Stimulated activated naive CD8-positive, alpha-beta T cell treated with anti-CD3 and anti-CD28 coated beads, Interleukin-15, Interleukin-2, amounts not matched to agents 100 ng/mL and 50 ng/mL, for 24 hours (primary cell): ENCODE measurements at regions not wholly inside any gene's neighbourhood (a gene's known extent, or its start where the extent isn't known, plus 50 kb on each side); places are given as distances from the start of the nearest gene placed in this dataset.

Experiments used
- H3K27ac Mint-ChIP-seq: one replicate; pipeline ENCODE4 v1.8.0; 2021; ENCODE audit warnings: mild to moderate bottlenecking, mixed read lengths
- H3K27me3 Mint-ChIP-seq: one replicate; pipeline ENCODE4 v1.8.0; 2021; ENCODE audit warnings: mixed read lengths
- H3K36me3 Mint-ChIP-seq: one replicate; pipeline ENCODE4 v1.8.0; 2021; ENCODE audit warnings: low read depth, mixed read lengths
- H3K4me1 Mint-ChIP-seq: one replicate; pipeline ENCODE4 v1.8.0; 2021; ENCODE audit warnings: low read depth, mixed read lengths
- H3K4me3 Mint-ChIP-seq: one replicate; pipeline ENCODE4 v1.8.0; 2021; ENCODE audit warnings: mild to moderate bottlenecking, mixed read lengths
- H3K9me3 Mint-ChIP-seq: one replicate; pipeline ENCODE4 v1.8.0; 2021; ENCODE audit warnings: mixed read lengths

GRCh38 chr12:111091051-111091450, 170.7 kb upstream of the MYL2 start:
- H3K27me3 Mint-ChIP-seq, result no peaks in the 10 kb centered on the region
- H3K4me1 Mint-ChIP-seq, result peaks cover 14% of the 10 kb centered on the region
- H3K9me3 Mint-ChIP-seq, result no peaks in the 10 kb centered on the region
- no peaks in the 10 kb centered on the region for H3K36me3 Mint-ChIP-seq
- H3K27ac Mint-ChIP-seq, result no peak overlapping the region
- H3K4me3 Mint-ChIP-seq, result no peak overlapping the region

- Mint-ChIP-seq H3K4me3 (no peak overlapping the region), H3K9me3 (no peaks in the 10 kb centered on the region), H3K27ac (no peak overlapping the region), H3K36me3 (no peaks in the 10 kb centered on the region), H3K4me1 (peaks cover 14% of the 10 kb centered on the region), H3K27me3 (no peaks in the 10 kb centered on the region)
Measured at GRCh38 chr12:111089616-111090015, 169.2 kb upstream of the MYL2 start.

GRCh38 chr12:111088409-111088808, 168.0 kb upstream of the MYL2 start:
- Mint-ChIP-seq H3K27ac (no peak overlapping the region), H3K4me1 (peaks cover 7% of the 10 kb centered on the region), H3K9me3 (no peaks in the 10 kb centered on the region), H3K36me3 (no peaks in the 10 kb centered on the region), H3K27me3 (no peaks in the 10 kb centered on the region), H3K4me3 (no peak overlapping the region)

- Mint-ChIP-seq H3K9me3 (no peaks in the 10 kb centered on the region), H3K36me3 (no peaks in the 10 kb centered on the region), H3K4me1 (peaks cover 3% of the 10 kb centered on the region), H3K27me3 (peaks cover 4% of the 10 kb centered on the region), H3K4me3 (no peak overlapping the region), H3K27ac (no peak overlapping the region)
Measured at GRCh38 chr12:111086947-111087700, 166.7 kb upstream of the MYL2 start.

- Mint-ChIP-seq H3K4me1 (no peaks in the 10 kb centered on the region), H3K27ac (no peak overlapping the region), H3K4me3 (no peak overlapping the region), H3K9me3 (no peaks in the 10 kb centered on the region), H3K36me3 (no peaks in the 10 kb centered on the region), H3K27me3 (peaks cover 7% of the 10 kb centered on the region)
Measured at GRCh38 chr12:111085096-111085495, 164.7 kb upstream of the MYL2 start.

- Mint-ChIP-seq H3K27ac (no peak overlapping the region), H3K36me3 (no peaks in the 10 kb centered on the region), H3K27me3 (peaks cover 7% of the 10 kb centered on the region), H3K4me3 (no peak overlapping the region), H3K9me3 (no peaks in the 10 kb centered on the region), H3K4me1 (no peaks in the 10 kb centered on the region)
Measured at GRCh38 chr12:111084605-111085004, 164.2 kb upstream of the MYL2 start.

GRCh38 chr12:111084158-111084557, 163.8 kb upstream of the MYL2 start:
- no peak overlapping the region for H3K27ac Mint-ChIP-seq
- H3K4me1 Mint-ChIP-seq, result no peaks in the 10 kb centered on the region
- H3K27me3 Mint-ChIP-seq, result peaks cover 7% of the 10 kb centered on the region
- no peaks in the 10 kb centered on the region for H3K36me3 Mint-ChIP-seq
- H3K4me3 Mint-ChIP-seq, result no peak overlapping the region
- no peaks in the 10 kb centered on the region for H3K9me3 Mint-ChIP-seq

- Mint-ChIP-seq H3K4me1 (no peaks in the 10 kb centered on the region), H3K27ac (no peak overlapping the region), H3K9me3 (no peaks in the 10 kb centered on the region), H3K4me3 (no peak overlapping the region), H3K27me3 (peaks cover 7% of the 10 kb centered on the region), H3K36me3 (no peaks in the 10 kb centered on the region)
Measured at GRCh38 chr12:111081600-111081999, 161.2 kb upstream of the MYL2 start.

GRCh38 chr12:111078731-111079130, 158.4 kb upstream of the MYL2 start:
- H3K27ac Mint-ChIP-seq, result no peak overlapping the region
- peaks cover 7% of the 10 kb centered on the region for H3K27me3 Mint-ChIP-seq
- H3K36me3 Mint-ChIP-seq, result no peaks in the 10 kb centered on the region
- peaks cover 6% of the 10 kb centered on the region for H3K4me1 Mint-ChIP-seq
- no peaks in the 10 kb centered on the region for H3K9me3 Mint-ChIP-seq
- H3K4me3 Mint-ChIP-seq, result no peak overlapping the region

GRCh38 chr12:111076611-111077451, 156.5 kb upstream of the MYL2 start:
- no peak overlapping the region for H3K27ac Mint-ChIP-seq
- peaks cover under 1% of the 10 kb centered on the region for H3K27me3 Mint-ChIP-seq
- H3K4me1 Mint-ChIP-seq, result peaks cover 6% of the 10 kb centered on the region
- no peaks in the 10 kb centered on the region for H3K36me3 Mint-ChIP-seq
- H3K9me3 Mint-ChIP-seq, result no peaks in the 10 kb centered on the region
- no peak overlapping the region for H3K4me3 Mint-ChIP-seq

GRCh38 chr12:111076199-111076598, 155.8 kb upstream of the MYL2 start:
- peaks cover 6% of the 10 kb centered on the region for H3K4me1 Mint-ChIP-seq
- H3K4me3 Mint-ChIP-seq, result no peak overlapping the region
- no peaks in the 10 kb centered on the region for H3K9me3 Mint-ChIP-seq
- H3K36me3 Mint-ChIP-seq, result no peaks in the 10 kb centered on the region
- H3K27ac Mint-ChIP-seq, result no peak overlapping the region
- no peaks in the 10 kb centered on the region for H3K27me3 Mint-ChIP-seq

GRCh38 chr12:111074965-111075364, 154.6 kb upstream of the MYL2 start:
- H3K4me1 Mint-ChIP-seq, result peaks cover 6% of the 10 kb centered on the region
- H3K9me3 Mint-ChIP-seq, result no peaks in the 10 kb centered on the region
- H3K27me3 Mint-ChIP-seq, result no peaks in the 10 kb centered on the region
- no peak overlapping the region for H3K4me3 Mint-ChIP-seq
- no peaks in the 10 kb centered on the region for H3K36me3 Mint-ChIP-seq
- no peak overlapping the region for H3K27ac Mint-ChIP-seq

- Mint-ChIP-seq H3K4me1 (peaks cover 6% of the 10 kb centered on the region), H3K4me3 (no peak overlapping the region), H3K27ac (no peak overlapping the region), H3K27me3 (no peaks in the 10 kb centered on the region), H3K9me3 (no peaks in the 10 kb centered on the region), H3K36me3 (no peaks in the 10 kb centered on the region)
Measured at GRCh38 chr12:111074559-111074958, 154.2 kb upstream of the MYL2 start.

- H3K27me3 Mint-ChIP-seq, result no peaks in the 10 kb centered on the region
- no peaks in the 10 kb centered on the region for H3K36me3 Mint-ChIP-seq
- peaks cover 6% of the 10 kb centered on the region for H3K4me1 Mint-ChIP-seq
- no peak overlapping the region for H3K27ac Mint-ChIP-seq
- no peaks in the 10 kb centered on the region for H3K9me3 Mint-ChIP-seq
- H3K4me3 Mint-ChIP-seq, result no peak overlapping the region
Measured at GRCh38 chr12:111073370-111073769, 153.0 kb upstream of the MYL2 start.

GRCh38 chr12:111072299-111072698, 151.9 kb upstream of the MYL2 start:
- peaks cover 15% of the 10 kb centered on the region for H3K4me1 Mint-ChIP-seq
- H3K27me3 Mint-ChIP-seq, result no peaks in the 10 kb centered on the region
- no peak overlapping the region for H3K4me3 Mint-ChIP-seq
- no peaks in the 10 kb centered on the region for H3K36me3 Mint-ChIP-seq
- H3K9me3 Mint-ChIP-seq, result no peaks in the 10 kb centered on the region
- no peak overlapping the region for H3K27ac Mint-ChIP-seq
